OCI-M2 (cell line): ENCODE measurements at regions not wholly inside any gene's neighbourhood (a gene's known extent, or its start where the extent isn't known, plus 50 kb on each side); places are given as distances from the start of the nearest gene placed in this dataset.

Source experiments
- DNase-seq: peaks from one replicate; lab custom pipeline; 2025; ENCODE audit not compliant: unreplicated experiment; lab: John Stamatoyannopoulos, UW

- DNase-seq: no peak
Measured at GRCh38 chr4:96301715-96302114, 461.8 kb downstream of the PDHA2 start.

GRCh38 chr4:96305030-96305429, 465.1 kb downstream of the PDHA2 start:
- no peak for DNase-seq

- DNase-seq: no peak
Measured at GRCh38 chr4:96312046-96312685, 472.3 kb downstream of the PDHA2 start.

DNA sequence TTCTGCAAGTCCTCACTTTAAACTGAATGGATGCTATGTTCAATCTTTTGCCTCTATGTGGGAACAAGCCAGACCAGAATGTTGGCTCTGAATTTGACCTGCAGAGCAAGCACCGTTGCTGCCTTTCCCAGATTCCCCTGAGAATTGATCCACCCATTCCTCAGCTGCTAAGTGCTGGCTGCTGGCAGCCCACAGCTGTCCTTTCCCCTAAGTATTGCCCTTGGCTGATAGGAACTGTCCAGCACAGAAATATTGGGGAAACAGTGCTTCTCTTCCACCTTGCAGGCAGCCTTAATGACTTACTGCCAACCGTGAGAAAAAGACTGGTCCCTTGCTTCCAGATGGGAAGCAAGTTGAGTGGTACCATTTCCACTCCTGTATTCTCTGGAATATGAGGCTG, 475.9 kb downstream of the PDHA2 start:
- DNase-seq: no peak

DNA sequence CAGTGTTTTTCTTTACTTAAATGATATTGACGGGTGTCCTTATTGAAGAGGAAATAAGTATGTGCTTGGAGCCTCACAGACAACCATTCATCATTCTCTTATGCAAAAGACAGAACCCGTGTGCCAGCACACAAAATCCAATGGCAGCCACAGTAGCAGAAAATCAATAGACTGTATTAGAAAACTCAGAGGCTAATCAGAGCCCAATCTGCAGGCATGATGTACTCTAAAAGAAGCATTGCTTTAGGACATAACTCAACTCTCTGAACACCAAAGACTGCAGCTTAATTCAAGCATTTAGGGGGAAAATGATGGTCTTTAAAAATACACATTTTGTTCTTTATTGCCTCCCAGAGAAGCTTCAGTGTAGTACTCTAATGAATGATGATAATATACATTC, 476.9 kb downstream of the PDHA2 start:
- DNase-seq: no peak

- DNase-seq: no peak
Measured at GRCh38 chr4:96317891-96318290, 478.0 kb downstream of the PDHA2 start.

DNA sequence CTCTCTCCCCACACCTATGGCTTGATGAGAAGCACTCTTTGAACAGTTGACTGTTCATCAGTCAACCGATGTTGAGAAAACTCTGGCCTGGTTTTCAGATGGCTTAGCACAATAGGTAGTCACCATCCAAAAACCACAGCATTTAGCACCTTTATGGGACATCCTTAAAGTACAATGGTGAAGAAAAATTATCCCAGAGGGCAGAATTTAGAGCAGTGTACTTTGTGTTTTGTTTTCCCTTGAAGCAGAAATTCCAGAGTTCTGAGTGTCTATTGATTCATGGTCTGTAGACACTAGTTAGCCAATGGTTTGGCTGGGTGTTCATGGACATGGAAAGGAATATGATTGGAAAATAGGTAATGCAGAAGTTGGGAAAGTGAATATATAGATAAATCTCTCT, 487.0 kb downstream of the PDHA2 start:
- DNase-seq: no peak

- no peak for DNase-seq
Measured at GRCh38 chr4:96342196-96342595, 502.3 kb downstream of the PDHA2 start.

DNA sequence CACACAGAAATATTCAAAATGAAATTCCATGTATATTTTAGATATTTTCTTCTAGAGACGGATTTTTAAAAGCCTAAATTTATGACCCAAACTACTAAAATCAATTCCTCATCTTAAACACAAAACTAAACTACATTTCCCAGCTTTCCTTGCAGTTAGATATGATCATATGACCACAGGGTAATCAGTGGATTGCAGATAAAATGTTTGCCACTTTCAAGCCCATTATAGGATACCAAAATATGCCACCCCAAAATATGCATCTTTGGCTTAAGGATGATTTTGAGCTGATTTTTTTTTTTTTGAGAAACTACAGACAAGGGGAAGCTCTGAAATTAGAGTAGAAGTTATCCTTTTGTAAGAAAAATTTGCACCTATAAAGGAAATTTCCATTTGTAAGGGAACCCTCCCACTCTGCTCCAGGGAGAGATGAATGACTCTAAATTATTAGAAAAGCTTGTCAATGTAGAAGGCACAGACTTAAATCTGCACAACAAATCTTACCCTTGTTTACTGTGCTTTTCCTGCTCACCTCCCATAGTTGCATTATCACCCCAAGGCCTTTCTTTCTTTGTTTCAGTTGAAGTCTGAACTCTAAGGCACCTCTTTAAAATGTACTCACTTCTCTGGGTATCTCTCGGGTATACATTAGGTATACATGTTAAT, 503.0 kb downstream of the PDHA2 start:
- no peak for DNase-seq

GRCh38 chr4:96343836-96344235, 503.9 kb downstream of the PDHA2 start:
- DNase-seq: no peak

GRCh38 chr4:96347582-96347981, 507.7 kb downstream of the PDHA2 start:
- DNase-seq: no peak

GRCh38 chr4:96352051-96352517, 512.2 kb downstream of the PDHA2 start:
- DNase-seq: no peak

- DNase-seq: no peak
Measured at GRCh38 chr4:96354036-96354712, 514.3 kb downstream of the PDHA2 start.

DNA sequence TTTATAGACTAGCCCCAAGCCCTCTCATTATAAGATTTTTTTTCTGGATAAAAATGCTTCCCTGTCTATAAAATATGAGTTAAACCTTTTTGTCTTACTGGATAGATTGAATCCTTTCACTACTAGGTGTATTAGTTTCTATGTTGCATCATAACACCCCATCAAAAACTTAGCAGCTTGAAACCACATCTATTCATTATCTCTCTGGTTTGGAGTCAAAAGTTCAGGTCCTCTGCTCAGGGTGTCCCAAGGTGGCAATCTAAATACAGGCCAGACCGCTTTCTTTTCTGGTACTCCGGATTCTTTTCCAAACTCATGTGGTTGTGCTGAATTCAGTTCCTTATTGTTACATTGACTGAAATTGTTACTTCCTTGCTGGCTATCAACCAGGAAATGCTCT, 515.5 kb downstream of the PDHA2 start:
- no peak for DNase-seq

GRCh38 chr4:96356591-96357370, 516.9 kb downstream of the PDHA2 start:
- no peak for DNase-seq

DNA sequence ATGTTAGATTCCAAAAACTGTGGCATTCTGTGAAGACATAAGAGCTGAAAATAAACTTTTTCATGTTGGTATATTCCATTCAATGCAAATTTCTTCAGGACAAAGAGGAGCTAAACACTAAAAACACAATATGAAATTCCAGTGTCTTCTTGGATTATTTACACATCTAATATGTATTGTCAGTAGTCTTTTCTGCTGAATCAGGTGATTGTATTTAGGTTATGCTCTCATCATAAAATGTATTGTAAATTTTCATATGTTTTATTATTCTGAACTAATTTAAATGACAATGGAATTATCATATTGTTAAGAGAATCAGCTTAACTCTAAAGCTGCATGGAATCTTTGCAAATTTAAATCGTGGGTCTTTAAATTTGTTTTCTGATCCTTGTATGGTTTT, 526.7 kb downstream of the PDHA2 start:
- no peak for DNase-seq

DNA sequence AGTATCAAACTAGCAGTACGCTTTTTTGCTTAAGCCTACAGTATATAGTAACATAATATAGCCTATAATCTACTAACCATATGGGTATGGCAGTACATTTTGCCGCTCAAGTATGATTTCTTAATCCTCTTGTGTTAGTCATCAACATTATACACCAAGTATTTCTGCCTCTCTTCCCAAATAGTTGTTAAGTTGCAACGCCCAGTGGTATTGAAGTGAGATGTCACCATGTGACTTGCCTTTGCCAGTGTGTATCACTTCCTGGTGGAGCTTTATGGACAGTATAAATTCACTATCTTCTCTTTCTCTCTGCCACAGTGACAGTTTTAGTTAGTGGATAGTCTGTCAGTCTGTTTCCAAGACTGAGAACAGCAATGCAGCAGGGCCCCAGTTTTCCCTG, 535.5 kb downstream of the PDHA2 start:
- no peak for DNase-seq

DNA sequence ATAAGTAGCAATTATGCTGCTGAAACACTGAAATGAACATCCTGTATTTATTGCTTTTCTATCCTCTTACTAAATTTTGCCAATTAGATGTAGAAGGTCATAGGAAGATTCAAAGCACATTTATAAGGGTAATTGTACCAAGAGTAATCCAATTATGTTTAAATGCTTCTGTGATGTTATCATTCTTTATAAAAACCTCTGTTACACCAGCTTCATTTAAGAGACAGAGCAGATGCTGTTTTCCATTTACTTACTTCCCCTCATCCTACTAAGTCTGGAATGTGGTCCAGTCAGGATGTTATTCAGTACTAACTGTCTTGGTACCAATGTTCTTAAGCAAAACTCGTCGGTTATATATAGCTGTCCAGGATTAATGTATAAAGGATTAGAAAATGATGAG, 539.6 kb downstream of the PDHA2 start:
- DNase-seq: no peak

- no peak for DNase-seq
Measured at GRCh38 chr4:96380106-96380505, 540.2 kb downstream of the PDHA2 start.

- no peak for DNase-seq
Measured at GRCh38 chr4:96383349-96383748, 543.5 kb downstream of the PDHA2 start.

DNA sequence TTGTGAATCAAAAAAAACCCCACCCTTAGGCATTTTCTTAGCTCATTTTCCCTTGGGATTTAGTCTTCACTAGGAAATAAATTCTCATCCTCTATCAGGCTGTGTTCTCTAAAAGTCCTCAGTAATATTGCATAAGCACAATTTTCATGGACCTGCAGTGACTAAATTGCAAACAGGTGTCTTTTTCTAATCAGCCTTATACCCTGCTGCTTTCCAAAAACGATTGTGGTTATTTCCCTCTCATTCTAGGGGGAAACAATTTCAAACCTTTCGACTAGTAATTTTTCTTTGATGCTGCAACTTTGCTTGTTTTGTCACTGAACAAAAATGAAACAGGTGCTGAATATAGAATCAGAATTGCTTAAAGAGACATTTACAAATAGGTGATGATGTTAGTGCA, 549.9 kb downstream of the PDHA2 start:
- DNase-seq: no peak

DNA sequence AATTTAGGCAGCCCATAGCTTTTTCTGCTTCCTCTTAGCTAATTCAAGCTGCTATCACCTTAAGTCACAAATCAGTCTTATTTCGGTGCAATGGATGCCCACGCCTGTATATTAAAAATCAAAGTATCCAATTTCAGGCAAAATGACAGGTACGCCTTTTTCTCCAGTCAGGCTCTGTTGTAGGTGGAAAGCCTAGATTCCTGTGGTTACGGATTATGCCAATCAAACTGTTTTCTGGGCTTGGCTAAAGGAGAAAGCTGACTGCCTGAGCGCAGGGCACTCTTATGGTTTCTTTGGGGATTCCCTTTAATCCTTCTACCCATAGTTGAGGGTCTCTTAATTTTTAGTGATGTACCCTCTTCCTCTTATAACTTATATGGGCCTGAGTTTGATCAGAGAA, 550.5 kb downstream of the PDHA2 start:
- DNase-seq: no peak
